HG03469 (cell line): ENCODE measurements at regions not wholly inside any gene's neighbourhood (a gene's known extent, or its start where the extent isn't known, plus 50 kb on each side); places are given as distances from the start of the nearest gene placed in this dataset.
"Not testable (repeated sequence)": the region's sequence is repeated elsewhere in the genome, so short reads cannot be mapped to it uniquely, and the experiment has no call there.

Experiments used
- ATAC-seq: cut with Tn5 transposase; IDR thresholded peaks from one replicate; pipeline ENCODE4 v1.9.1; 2021; ENCODE audit warnings: mild to moderate bottlenecking, moderate library complexity, moderate number of reproducible peaks; ENCODE audit not compliant: unreplicated experiment

DNA sequence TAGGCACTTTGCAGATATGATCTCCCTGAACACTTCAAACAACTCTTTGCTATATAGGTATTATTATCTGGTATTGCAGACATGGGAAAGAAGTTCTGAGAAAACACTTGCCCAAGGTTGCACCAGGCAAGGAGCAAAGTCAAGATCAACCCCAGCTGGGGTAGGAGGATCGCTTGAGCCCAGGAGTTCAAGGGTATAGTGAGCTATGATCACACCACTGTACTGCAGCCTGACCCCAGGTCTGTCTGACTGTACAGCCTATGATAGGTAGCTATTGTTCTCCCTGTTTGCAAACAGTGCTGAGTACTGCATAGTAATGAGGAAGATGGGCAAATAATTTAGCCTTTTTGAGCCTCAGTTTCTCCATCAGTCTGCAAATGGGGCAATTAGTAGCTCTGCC lies 60.5 kb upstream of the GRK3 start:
- ATAC-seq: not testable (repeated sequence)

DNA sequence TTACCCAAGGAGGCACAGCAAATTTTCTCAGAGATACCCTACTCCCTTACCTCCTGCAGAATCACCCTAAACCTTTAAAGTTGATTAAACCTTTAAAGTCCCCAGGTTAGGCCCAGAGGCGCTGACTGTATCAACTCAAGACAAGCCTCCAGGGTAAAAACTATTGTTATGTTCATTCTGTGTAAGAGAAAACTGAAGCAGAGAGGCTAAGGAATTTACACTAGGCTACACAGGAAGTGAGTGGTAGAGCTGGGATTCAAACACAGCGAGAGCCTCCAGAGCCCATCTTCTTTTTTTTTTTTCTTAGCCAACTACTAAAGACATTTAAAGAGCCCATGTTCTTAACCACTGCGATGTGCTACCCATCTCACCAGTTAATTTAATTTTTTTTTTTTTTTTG lies 56.3 kb upstream of the GRK3 start:
- ATAC-seq: no peak

DNA sequence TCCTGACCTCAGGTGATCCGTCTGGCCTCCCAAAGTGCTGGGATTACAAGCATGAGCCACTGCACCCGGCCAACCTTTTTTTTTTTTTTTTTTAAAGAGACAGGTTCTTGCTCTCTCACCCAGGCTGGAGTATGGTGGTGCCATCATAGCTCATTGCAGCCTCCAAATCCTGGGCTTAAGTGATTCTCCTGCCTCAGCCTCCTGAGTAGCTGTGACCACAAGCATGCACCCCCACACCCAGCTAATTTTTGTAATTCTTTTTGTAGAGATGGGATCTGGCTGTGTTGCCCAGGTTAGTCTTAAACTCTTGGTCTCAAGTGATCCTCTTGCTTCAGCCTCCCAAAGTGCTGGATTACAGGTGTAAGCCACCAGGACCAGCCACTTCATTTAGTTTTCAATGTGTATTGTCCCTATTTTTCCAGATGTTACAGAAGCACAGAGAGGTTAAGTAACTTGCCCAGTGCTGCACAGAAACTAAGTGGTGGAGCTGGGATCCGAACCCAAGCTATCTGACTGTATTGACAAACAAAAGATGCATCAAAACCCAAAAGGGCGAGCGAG lies 55.6 kb upstream of the GRK3 start:
- no peak for ATAC-seq

DNA sequence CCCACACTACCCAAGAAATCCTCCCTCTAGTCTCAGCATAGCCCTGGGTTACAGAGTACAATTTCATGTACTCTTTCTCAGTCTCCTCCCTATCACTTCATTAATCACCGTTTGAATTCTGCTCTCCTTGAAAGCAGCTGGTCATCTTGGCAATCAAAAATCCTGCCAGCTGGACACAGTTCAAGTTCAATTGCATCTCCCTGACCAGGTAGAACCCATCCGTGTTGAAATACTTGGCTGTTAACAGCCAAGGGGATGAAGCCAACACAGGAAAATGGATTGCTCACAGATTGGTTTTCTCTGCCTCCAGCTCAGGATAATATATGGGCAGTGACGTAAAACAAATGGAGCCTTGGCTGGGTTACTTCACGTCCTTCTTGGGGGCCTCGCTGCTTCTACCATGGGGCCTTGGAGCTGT lies 55.1 kb upstream of the GRK3 start:
- no peak for ATAC-seq

DNA sequence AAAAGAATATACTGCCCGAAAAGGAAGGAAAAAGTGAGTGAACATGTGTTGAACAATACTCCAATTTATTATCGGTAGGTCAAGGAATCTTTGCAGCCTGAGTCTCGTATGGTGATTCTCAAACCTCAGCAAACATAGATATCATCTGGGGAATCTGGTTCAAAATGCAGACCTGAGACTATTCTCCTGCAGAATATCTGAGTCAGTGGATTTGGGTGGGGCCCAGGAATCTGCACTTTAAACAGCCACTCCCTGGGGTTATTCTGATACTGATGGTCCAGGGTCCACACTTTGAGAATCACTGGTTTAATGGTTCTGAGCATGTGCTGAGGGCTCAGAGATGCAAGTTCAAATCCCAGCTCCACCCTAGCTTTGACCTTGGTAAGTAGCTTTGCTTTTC lies 53.6 kb upstream of the GRK3 start:
- ATAC-seq: no peak

DNA sequence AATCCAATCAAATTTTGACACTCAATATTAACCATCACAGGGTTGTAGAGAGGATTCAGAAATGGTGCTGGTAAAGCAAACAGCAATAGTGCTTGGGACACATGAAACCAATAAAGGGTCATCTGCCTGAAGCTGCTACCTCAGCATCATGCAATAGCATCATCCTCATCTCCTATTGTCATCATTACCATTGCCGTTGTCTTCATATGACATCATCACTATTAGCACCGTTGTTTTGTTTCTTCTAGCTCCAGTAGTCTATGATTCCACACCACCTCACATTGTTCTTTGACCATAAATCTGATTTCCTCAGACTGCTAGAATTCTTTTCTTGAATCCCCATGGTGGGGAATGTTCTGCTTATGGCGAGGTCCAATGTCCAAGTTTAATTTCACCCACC lies 52.8 kb upstream of the GRK3 start:
- ATAC-seq: no peak

DNA sequence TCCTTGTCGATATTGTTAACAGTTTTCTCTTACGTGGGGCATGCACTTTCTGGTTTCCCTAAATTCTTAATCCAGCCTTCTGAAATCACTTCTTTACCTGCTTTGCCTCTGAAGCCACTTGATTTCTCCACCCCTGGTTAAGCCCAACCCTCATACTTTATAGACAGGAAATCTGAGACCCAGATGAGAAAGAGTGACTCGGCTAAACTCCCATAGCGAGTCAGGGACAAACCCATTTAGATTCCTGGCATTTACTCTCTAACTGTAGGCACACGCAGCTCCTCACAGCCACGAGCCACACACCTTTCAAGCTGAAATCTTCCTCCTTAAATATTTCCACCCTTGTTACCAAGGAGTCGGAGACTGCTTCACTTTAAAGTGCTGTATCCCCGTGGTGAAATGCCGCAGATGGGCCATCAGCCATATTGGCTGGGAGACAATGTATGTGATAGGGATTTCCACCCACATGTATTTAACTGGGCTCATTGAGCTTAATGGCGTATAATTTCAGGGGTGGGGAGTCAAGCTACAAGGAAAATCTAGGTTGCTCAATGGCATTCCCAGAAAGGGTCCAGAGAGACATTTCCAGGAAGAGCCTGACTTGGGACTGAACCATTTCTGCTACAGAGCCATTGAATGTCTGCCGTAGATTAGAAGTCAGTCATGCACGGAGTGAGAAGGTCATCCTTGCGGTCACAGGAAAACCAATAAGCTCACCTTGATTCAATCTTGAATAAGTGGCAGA lies 49.9 kb upstream of the GRK3 start:
- ATAC-seq: no peak
